D721Med (cell line): ENCODE measurements at regions not wholly inside any gene's neighbourhood (a gene's known extent, or its start where the extent isn't known, plus 50 kb on each side); places are given as distances from the start of the nearest gene placed in this dataset.

Experiments used
- DNase-seq: peaks from one replicate; pipeline ENCODE4 v3.0.0; 2011; ENCODE audit warnings: low spot score; ENCODE audit not compliant: insufficient read length
- FAIRE-seq: peaks from 2 replicates; lab custom pipeline; 2011; peaks lifted over from hg19 to GRCh38; lab: Jason Lieb, UNC
- TF ChIP-seq, protein P1 (sequence below): IDR thresholded peaks from 2 replicates; pipeline ENCODE4 v1.5.1; 2012; ENCODE audit warnings: mild to moderate bottlenecking, control low read depth; ENCODE audit not compliant: insufficient read depth; ENCODE audit errors: missing control alignments

DNA sequence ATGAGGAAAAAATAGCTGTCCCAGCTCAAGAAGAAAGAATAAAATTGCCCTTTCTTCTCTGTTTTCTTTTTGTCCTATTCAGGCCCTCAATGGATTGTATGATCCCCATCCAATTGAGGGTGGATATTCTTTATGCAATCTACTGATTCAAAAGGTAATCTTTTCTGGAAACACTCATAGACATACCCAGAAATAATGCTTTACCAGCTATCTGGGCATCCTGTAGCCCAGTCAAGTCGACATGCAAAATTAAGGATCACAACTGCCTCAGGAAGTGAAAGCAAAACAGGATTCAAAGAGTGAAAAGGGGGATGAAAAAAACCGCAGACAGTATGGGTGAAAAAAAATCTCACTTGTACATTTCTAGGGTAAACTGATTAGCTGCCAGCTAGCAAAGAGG lies 410.1 kb downstream of the TBC1D32 start:
- TF ChIP-seq, protein P1, sequence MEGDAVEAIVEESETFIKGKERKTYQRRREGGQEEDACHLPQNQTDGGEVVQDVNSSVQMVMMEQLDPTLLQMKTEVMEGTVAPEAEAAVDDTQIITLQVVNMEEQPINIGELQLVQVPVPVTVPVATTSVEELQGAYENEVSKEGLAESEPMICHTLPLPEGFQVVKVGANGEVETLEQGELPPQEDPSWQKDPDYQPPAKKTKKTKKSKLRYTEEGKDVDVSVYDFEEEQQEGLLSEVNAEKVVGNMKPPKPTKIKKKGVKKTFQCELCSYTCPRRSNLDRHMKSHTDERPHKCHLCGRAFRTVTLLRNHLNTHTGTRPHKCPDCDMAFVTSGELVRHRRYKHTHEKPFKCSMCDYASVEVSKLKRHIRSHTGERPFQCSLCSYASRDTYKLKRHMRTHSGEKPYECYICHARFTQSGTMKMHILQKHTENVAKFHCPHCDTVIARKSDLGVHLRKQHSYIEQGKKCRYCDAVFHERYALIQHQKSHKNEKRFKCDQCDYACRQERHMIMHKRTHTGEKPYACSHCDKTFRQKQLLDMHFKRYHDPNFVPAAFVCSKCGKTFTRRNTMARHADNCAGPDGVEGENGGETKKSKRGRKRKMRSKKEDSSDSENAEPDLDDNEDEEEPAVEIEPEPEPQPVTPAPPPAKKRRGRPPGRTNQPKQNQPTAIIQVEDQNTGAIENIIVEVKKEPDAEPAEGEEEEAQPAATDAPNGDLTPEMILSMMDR, result no peak
- no peak for DNase-seq
- FAIRE-seq, result no peak

DNA sequence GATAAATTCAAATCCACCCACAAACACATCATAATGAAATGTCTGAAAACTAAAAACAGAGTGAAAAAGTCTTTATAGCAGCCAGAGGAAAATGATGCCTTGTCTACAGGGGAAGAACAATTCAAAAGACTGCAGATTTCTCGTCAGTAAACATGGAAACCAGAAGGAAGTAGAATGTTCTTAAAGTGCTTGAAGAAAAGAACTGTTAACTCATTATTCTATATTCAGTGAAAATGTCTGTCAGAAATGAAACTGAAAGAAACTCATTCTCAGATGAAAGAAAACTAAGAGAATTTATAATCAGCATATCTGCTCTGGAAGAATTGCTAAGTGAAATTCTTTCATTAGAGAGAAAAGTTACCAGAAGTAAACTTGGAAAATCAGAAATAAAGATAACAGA lies 416.1 kb downstream of the TBC1D32 start:
- no peak for FAIRE-seq
- TF ChIP-seq, protein P1, result no peak
- no peak for DNase-seq

DNA sequence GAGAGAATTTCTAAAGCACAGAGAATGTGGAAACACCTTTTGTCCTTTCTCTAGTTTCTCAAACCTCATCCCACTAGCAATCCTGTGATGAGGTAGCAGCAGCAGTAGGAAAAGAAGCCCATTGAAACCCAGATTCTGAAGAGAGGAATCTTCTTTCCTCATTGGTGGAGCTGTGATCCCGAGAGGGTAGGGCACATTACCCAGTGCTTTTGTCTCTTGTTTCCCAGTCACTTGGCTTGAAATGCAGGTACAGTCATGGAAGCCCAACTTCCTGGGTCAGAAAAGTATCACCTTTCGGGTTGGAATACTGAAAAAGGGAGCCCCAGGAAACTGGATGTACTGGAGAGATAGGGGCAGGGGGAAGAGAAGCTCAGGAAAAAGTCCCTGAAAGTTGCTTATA lies 417.4 kb downstream of the TBC1D32 start:
- no peak for DNase-seq
- FAIRE-seq, result no peak
- TF ChIP-seq, protein P1, result no peak

DNA sequence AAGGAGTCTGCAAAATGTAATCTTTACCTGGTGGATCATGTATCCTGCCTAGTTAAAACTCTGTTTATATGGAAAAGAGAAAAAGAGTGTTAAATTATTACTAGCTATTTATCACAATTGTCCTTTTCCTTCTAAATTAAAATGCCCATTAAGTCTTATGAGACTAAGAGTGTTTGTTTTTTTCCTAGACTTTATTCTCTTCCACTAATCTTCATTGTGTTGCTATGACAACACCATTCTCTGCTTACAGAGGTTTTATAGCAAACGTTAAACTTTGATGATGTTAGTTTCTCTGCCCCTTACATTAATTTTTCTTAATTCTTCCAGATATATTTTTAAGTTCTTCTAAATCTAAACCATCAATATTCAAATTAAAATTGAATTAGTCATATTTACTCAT lies 420.8 kb downstream of the TBC1D32 start:
- FAIRE-seq (no peak), DNase-seq (no peak)
- TF ChIP-seq, protein P1, result no peak

DNA sequence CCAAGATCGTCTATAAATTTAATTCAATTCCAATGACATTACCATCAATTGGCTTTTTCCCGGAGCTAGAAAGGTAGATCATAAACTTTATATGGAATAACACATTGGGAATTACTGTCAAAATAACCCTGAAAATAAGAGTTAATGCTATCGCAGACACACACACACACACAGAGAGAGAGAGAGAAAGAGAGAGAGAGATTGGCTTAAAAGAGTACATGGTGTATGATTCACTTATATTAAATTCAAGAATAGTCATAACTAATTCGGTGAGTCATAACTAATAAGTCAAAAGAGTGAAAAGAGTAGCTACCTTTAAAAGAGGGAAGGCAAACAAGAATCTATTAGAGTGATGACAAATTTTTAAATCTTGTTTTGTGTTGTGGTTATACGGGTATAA lies 425.5 kb downstream of the TBC1D32 start:
- DNase-seq (no peak), FAIRE-seq (no peak)
- TF ChIP-seq, protein P1, result no peak

DNA sequence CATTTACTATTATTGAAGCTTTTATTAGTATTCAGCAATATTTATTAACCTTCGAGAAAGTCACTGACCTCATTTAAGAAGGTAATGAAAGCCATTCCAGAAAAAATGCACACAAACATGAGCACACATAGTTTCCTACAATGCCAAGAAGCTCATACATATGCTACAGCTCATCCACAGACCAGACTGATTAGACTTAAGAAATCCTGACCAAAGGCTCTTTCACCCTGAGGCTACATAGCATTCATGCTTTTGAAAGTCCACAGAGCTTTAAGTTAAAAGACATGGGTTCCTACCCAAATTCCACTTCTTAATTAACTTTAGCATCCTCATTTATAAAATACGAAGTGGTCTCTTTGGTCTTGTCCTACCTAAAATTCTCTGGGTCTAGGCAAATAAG lies 430.4 kb downstream of the TBC1D32 start:
- DNase-seq, result no peak
- TF ChIP-seq, protein P1, result no peak
- FAIRE-seq, result no peak

DNA sequence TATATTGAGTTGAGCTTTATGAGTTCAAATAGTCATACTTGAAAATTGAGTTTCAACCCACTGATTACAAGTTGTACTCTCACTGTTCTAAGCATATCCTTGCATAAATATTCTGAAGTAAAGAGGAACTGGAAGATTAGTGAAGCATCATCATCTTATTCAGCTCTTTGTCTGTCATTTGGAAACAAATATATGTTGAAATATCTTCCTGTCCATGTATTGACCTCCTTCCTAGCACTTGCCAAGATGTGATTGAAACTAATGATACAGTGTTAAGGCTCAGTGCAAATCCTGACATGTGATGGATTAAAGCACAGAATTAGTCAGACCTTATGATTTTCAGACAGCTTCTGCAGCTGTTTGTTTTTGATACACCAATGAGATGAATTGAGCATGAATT lies 434.3 kb downstream of the TBC1D32 start:
- peak; percentile 80 for FAIRE-seq
- no peak for DNase-seq
- TF ChIP-seq, protein P1, result no peak
